GM18526 (cell line): ENCODE measurements at regions not wholly inside any gene's neighbourhood (a gene's known extent, or its start where the extent isn't known, plus 50 kb on each side); places are given as distances from the start of the nearest gene placed in this dataset.

Experiments used
- POLR2A ChIP-seq: IDR thresholded peaks from 3 replicates; pipeline ENCODE4 v1.6.1; 2011; ENCODE audit not compliant: insufficient read length; ENCODE audit errors: extremely low read depth

- no peak for TF ChIP-seq POLR2A
These were observed 190.9 kb downstream of the KLF12 start for GRCh38 chr13:73943137-73943964.

- TF ChIP-seq POLR2A, result no peak
These were observed 192.5 kb downstream of the KLF12 start for GRCh38 chr13:73941752-73942151.

- no peak for TF ChIP-seq POLR2A
These were observed 194.1 kb downstream of the KLF12 start for GRCh38 chr13:73940098-73940497.

DNA sequence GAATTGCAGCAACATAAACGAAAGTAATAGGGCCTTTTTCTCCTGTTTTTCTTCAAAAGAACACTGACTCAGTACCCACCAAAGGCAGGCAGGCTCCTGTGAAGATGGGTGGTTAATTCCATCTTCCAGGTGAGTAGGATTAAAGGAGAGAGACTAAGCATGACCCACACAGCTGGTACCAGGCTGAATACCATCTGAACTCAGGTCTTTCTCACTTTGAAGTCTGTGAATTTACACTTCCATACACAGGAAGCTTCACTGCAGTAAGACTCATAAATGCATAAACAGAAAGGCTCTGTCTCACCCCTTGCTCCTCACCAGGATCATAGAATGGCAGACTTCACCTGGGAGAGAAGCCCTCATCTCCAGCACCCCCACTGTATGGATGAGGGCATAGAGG is 194.6 kb downstream of the KLF12 start:
- TF ChIP-seq POLR2A, result no peak

DNA sequence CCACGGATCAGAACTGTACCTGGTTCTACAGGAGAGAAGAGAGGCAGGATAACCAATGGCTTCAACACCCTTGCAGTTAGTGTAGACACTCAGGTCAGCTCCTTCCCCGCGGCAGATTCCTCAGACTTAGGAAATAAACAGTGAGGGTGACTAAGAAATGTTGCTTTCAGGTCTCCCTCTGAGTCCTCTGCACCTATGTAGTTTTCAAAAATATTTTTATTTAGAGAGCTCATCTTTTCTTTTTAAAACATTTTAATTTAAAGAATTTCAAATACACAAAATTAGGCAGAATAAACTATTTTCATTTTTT is 195.2 kb downstream of the KLF12 start:
- no peak for TF ChIP-seq POLR2A

GRCh38 chr13:73938372-73939070 is 195.7 kb downstream of the KLF12 start:
- TF ChIP-seq POLR2A, result no peak

DNA sequence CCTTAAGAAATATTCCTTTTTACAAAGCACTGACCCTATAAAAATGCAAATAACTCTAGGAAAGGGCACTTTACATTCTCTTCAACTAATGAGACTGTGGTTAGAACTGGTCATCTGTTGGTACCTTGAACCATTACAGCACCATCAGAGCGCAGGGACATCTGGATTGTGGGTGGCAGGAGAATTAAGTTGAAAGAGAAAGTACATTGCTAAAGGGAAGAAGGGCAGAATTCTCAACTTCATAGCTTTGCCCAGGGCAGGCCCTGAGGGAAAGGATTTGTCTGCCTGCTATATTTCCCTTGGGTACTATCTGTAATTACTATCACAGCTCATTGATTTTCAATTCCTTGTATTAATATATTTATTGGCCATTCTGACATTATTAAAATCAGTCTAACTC is 196.8 kb downstream of the KLF12 start:
- no peak for TF ChIP-seq POLR2A

GRCh38 chr13:73935991-73936390 is 198.2 kb downstream of the KLF12 start:
- TF ChIP-seq POLR2A, result no peak

DNA sequence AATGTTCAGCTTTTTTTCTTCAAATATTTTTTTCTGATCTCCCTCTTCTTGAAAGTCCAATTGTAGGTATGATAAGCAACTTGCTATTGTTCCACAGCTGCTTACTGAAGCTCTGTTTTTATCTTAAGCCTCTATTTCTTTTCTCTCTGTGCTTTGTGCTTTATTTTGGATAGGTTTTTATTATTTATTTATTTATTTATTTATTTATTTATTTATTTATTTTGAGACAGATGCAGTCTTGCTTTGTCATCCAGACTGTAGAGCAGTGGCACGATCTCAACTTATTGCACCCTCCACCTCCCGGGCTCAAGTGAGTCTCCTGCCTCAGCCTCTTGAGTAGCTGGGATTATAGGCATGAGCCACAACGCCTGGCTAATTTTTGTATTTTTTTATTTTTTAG is 199.4 kb downstream of the KLF12 start:
- TF ChIP-seq POLR2A, result no peak

GRCh38 chr13:73934215-73934641 is 200.0 kb downstream of the KLF12 start:
- TF ChIP-seq POLR2A, result no peak

DNA sequence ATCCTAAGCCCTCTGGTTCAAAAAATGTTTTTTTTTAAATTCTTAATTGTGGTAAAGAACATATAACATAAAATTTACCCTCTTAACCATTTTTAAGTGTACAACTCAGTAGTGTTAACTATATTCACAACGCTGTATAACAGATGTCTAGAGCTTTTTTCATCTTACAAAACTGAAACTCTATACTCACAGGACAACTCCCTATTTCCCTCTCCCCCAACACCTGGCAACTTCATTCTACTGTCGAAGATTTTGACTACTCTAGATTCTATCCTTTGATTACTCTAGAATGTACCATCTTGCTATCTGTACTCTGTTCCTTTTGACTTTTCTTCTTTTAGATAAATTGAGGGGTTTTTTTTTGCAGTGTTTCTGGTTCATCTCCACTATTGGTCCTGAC is 200.4 kb downstream of the KLF12 start:
- no peak for TF ChIP-seq POLR2A

DNA sequence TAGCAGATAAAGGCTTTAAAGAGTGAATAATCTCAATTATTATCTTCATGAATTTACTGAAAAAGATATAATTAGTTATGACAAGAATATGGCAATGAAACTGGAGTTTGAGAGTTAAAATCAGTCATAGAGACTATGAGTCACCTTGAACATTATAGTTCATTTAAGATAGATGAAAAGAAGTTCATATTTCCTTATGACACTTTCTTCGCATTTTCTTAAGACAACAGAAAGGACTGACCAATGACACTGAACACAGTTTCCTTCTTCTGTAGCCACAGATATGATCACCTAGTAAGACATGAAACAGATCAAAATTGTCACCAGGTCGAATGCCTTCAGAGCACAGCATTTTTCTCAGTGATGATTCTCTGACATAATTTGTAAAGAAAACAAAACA is 202.1 kb downstream of the KLF12 start:
- no peak for TF ChIP-seq POLR2A

DNA sequence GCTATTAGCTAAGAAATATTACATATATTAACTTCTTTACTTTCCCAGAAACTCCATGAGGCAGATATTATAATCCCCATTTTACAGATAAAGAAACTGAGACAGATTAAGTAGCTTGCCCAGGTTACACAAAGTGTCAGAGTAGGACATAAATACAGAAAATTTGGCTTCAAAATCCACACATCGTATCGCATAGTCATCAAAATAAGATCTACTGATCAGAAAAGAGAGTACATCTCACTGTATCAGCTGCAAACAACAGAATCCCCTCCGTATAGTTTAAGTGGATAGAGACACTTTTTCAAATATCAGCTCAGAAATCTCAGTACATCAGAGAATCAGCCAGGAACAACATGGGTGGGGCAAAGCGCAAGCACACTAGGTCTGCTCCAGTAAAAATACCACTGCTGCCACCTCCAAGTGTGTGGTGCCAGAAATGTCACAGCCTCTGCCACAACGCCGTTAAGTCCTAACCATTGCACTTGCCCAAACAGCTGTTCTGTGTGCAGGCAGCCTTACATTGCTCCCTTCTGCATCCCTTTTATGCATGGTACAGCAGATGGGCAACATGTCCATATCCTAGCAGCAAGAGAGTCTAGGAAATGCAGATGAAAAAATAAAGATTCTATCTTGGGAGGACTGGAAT is 204.8 kb downstream of the KLF12 start:
- no peak for TF ChIP-seq POLR2A

GRCh38 chr13:73924607-73925006 is 209.6 kb downstream of the KLF12 start:
- no peak for TF ChIP-seq POLR2A

- no peak for TF ChIP-seq POLR2A
These were observed 211.5 kb downstream of the KLF12 start for GRCh38 chr13:73922493-73923393.
